Neuron (in vitro differentiated cells): ENCODE measurements at regions not wholly inside any gene's neighbourhood (a gene's known extent, or its start where the extent isn't known, plus 50 kb on each side); places are given as distances from the start of the nearest gene placed in this dataset.

Experiments
- H2AFZ ChIP-seq: one replicate; pipeline ENCODE4 v1.6.1; 2013; ENCODE audit warnings: low read depth, mild to moderate bottlenecking, inconsistent platforms, low read length, moderate library complexity
- H3K27me3 ChIP-seq: one replicate; pipeline ENCODE4 v1.6.1; 2013; ENCODE audit warnings: low read length; ENCODE audit not compliant: insufficient read depth
- H3K36me3 ChIP-seq: one replicate; pipeline ENCODE4 v1.6.1; 2013; ENCODE audit warnings: low read length; ENCODE audit not compliant: insufficient read depth
- H3K4me1 ChIP-seq: one replicate; pipeline ENCODE4 v1.6.1; 2013; ENCODE audit warnings: low read length; ENCODE audit not compliant: insufficient read depth
- H3K4me3 ChIP-seq: 2 replicates; pipeline ENCODE4 v1.5.1; 2013; ENCODE audit warnings: mild to moderate bottlenecking, low read length, moderate library complexity
- H3K9me3 ChIP-seq: one replicate; pipeline ENCODE4 v1.6.1; 2013; ENCODE audit warnings: low read length

GRCh38 chr2:118665784-118666529 lies 181.5 kb downstream of the EN1 start:
- no peaks in the 10 kb centered on the region for H3K27me3 ChIP-seq
- no peaks in the 10 kb centered on the region for H3K9me3 ChIP-seq
- H2AFZ ChIP-seq: no peak overlapping the region
- no peaks in the 10 kb centered on the region for H3K36me3 ChIP-seq
- no peak overlapping the region for H3K4me3 ChIP-seq
- peaks cover 18% of the 10 kb centered on the region for H3K4me1 ChIP-seq

GRCh38 chr2:118661179-118661578 lies 186.3 kb downstream of the EN1 start:
- H2AFZ ChIP-seq: no peak overlapping the region
- no peaks in the 10 kb centered on the region for H3K36me3 ChIP-seq
- H3K4me3 ChIP-seq: no peak overlapping the region
- H3K9me3 ChIP-seq: no peaks in the 10 kb centered on the region
- H3K27me3 ChIP-seq: no peaks in the 10 kb centered on the region
- no peaks in the 10 kb centered on the region for H3K4me1 ChIP-seq

- no peaks in the 10 kb centered on the region for H3K27me3 ChIP-seq
- no peaks in the 10 kb centered on the region for H3K36me3 ChIP-seq
- no peak overlapping the region for H2AFZ ChIP-seq
These were observed 188.8 kb downstream of the EN1 start for GRCh38 chr2:118658596-118659198.

DNA sequence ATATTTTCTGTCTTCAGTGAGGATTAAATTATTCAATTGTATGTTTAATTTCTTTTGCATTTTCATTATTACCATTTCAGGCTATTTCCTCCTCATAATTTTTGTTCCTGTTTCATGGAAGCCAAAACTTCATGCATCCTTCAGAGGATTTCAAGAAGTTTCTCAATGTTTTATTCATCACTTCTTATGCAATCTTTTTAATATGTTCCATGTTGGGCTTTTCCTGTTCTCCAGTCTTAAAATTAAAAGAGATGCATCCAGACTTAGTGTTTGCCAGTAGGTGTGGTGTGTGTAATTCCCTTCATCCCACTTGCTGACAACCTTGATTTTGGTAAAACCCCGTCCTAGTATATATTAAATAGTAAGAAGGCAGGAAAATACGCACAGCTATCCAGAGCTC lies 190.0 kb downstream of the EN1 start:
- Histone ChIP-seq H3K9me3 (peaks cover 3% of the 10 kb centered on the region), H2AFZ (no peak overlapping the region), H3K4me3 (no peak overlapping the region), H3K27me3 (no peaks in the 10 kb centered on the region), H3K36me3 (no peaks in the 10 kb centered on the region), H3K4me1 (no peaks in the 10 kb centered on the region)

More at GRCh38 chr2:118658596-118659198, 188.8 kb downstream of the EN1 start:
- H3K4me3 ChIP-seq: no peak overlapping the region
- H3K9me3 ChIP-seq: no peaks in the 10 kb centered on the region
- no peaks in the 10 kb centered on the region for H3K4me1 ChIP-seq

GRCh38 chr2:118654945-118655344 lies 192.5 kb downstream of the EN1 start:
- no peak overlapping the region for H2AFZ ChIP-seq
- H3K27me3 ChIP-seq: no peaks in the 10 kb centered on the region
- no peak overlapping the region for H3K4me3 ChIP-seq
- peaks cover 3% of the 10 kb centered on the region for H3K9me3 ChIP-seq
- H3K36me3 ChIP-seq: no peaks in the 10 kb centered on the region
- H3K4me1 ChIP-seq: no peaks in the 10 kb centered on the region

GRCh38 chr2:118650327-118650726 lies 197.1 kb downstream of the EN1 start:
- Histone ChIP-seq H3K4me1 (no peaks in the 10 kb centered on the region), H3K27me3 (peaks cover 2% of the 10 kb centered on the region), H3K36me3 (no peaks in the 10 kb centered on the region), H3K9me3 (peaks cover 3% of the 10 kb centered on the region), H3K4me3 (no peak overlapping the region), H2AFZ (no peak overlapping the region)

DNA sequence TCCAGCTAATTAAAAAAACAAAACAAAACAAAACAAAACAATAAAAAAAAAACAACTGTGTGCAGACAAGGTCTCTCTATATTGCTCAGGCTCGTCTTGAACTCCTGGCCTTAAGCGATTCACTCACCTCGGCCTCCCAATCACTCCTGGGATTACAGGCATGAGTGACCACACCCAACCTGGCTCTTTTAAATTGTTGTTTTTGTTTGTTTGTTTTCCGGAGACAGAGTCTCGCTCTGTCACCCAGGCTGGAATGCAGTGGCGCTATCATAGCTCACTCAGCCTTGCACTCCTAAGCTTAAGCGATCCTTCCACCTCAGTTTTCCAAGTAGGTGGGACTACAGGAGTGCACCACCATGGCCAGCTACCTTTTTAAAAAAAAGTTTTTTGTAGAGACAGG lies 201.6 kb downstream of the EN1 start:
- no peak overlapping the region for H2AFZ ChIP-seq
- peaks cover 2% of the 10 kb centered on the region for H3K27me3 ChIP-seq
- H3K9me3 ChIP-seq: no peaks in the 10 kb centered on the region
- no peak overlapping the region for H3K4me3 ChIP-seq
- H3K36me3 ChIP-seq: no peaks in the 10 kb centered on the region
- H3K4me1 ChIP-seq: no peaks in the 10 kb centered on the region

DNA sequence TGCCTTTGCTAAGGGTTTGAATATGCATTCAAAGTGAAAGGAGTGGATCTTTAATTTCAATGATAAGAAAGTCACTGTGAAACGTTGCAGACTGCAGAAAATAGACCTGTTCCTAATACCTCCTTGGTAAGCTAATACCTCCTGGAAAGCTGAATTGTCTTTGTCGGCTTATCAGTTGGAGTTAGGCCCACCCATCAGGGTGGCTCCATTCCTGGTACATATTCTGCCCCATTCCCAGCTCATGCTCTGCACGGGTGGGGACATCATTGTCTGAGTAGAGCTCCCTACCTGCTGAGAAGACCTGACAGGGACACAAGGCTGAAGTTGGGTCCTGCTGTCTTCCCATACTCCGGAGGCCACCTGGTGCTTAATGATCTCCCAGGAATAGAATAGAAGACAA lies 203.3 kb downstream of the EN1 start:
- Histone ChIP-seq H3K27me3 (peaks cover 2% of the 10 kb centered on the region), H3K36me3 (no peaks in the 10 kb centered on the region), H3K9me3 (no peaks in the 10 kb centered on the region), H2AFZ (no peak overlapping the region), H3K4me1 (no peaks in the 10 kb centered on the region), H3K4me3 (no peak overlapping the region)

DNA sequence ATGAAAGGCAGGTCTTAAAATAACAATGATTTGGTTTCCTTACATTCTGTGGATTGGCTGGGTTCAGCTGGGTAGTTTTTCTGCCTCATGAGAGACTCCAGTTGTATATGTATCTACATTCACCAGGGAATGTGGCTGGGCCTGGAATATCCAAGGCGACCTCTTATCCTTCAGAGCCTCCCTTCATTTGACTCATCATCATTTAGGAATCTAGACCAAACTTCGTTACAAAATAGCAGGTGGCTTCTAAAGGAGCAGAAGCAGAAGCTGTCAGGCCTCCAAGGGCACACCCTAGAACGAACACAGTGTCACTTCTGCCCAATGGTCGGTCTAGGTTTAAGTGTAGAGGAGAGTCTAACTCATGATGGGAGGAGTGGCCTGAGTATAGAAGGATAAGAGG lies 204.2 kb downstream of the EN1 start:
- no peak overlapping the region for H2AFZ ChIP-seq
- H3K9me3 ChIP-seq: no peaks in the 10 kb centered on the region
- peaks cover 2% of the 10 kb centered on the region for H3K27me3 ChIP-seq
- H3K4me3 ChIP-seq: no peak overlapping the region
- H3K4me1 ChIP-seq: no peaks in the 10 kb centered on the region
- H3K36me3 ChIP-seq: no peaks in the 10 kb centered on the region

DNA sequence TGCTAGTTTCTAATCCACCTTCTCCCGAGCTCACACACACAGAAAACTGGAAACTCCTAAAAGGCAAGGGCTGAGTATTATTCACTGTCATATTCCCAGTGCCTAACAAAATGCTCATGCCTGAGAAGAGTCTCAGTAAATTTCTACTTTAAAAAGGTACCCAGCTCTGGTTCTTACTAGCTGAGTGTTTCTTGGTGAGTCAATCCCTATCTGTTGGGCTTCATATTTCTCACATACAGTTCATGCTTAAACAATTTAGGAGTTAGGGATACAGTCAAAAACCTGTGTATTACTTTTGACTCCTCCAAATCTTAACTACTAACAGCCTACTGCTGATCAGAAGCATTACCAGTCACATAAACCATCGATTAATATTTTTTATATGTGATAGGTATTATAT lies 204.9 kb downstream of the EN1 start:
- H3K4me3 ChIP-seq: no peak overlapping the region
- H2AFZ ChIP-seq: no peak overlapping the region
- no peaks in the 10 kb centered on the region for H3K4me1 ChIP-seq
- H3K27me3 ChIP-seq: peaks cover 2% of the 10 kb centered on the region
- no peaks in the 10 kb centered on the region for H3K9me3 ChIP-seq
- no peaks in the 10 kb centered on the region for H3K36me3 ChIP-seq

DNA sequence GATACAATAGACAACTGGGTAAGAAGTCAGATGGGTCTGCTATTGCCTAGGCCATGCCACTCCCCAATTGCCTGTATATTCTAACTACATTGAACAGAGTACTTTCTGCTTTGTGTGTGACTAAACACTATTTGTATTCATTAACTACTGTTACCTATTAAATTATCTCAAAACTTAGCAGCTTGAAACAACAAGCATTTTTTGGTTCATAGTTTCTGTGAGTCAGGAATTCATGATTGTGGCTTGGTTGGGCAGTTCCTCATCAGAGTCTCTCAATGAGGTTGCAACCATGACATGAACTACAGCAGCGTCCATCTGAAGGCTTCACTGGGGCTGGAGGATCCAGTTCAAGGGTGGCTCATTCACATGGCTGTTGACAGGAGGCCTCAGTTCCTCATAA lies 205.7 kb downstream of the EN1 start:
- H3K27me3 ChIP-seq: peaks cover 2% of the 10 kb centered on the region
- no peaks in the 10 kb centered on the region for H3K9me3 ChIP-seq
- no peak overlapping the region for H2AFZ ChIP-seq
- no peak overlapping the region for H3K4me3 ChIP-seq
- H3K4me1 ChIP-seq: no peaks in the 10 kb centered on the region
- H3K36me3 ChIP-seq: no peaks in the 10 kb centered on the region

DNA sequence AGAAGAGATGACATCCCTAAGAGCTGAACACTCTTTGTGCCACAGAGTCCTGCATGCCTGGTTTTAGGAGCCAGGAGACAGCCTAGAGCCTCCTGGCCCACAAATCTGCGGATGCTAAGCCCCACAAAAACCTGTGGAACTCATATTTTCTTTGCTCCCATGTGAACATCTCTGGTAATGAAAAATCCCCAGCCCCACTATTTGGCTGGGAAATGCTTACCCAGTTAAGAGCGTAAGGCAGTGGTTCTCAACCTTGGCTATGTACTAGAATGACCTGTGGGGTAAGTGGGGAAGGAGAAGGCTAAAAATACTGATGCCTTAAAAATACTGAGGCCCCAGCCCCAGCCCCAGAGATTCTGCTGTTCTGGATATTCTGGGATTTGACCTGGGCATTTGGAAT lies 208.1 kb downstream of the EN1 start:
- H3K36me3 ChIP-seq: no peaks in the 10 kb centered on the region
- H2AFZ ChIP-seq: no peak overlapping the region
- H3K9me3 ChIP-seq: no peaks in the 10 kb centered on the region

GRCh38 chr2:118638453-118638852 lies 209.0 kb downstream of the EN1 start:
- Histone ChIP-seq H3K27me3 (no peaks in the 10 kb centered on the region), H3K4me1 (no peaks in the 10 kb centered on the region), H3K4me3 (no peak overlapping the region), H2AFZ (no peak overlapping the region), H3K9me3 (no peaks in the 10 kb centered on the region), H3K36me3 (no peaks in the 10 kb centered on the region)

More for the DNA sequence above, 208.1 kb downstream of the EN1 start:
- H3K4me1 ChIP-seq: no peaks in the 10 kb centered on the region
- H3K4me3 ChIP-seq: no peak overlapping the region
- no peaks in the 10 kb centered on the region for H3K27me3 ChIP-seq

- no peak overlapping the region for H2AFZ ChIP-seq
- no peaks in the 10 kb centered on the region for H3K9me3 ChIP-seq
- no peaks in the 10 kb centered on the region for H3K27me3 ChIP-seq
- no peaks in the 10 kb centered on the region for H3K36me3 ChIP-seq
- no peaks in the 10 kb centered on the region for H3K4me1 ChIP-seq
- no peak overlapping the region for H3K4me3 ChIP-seq
These were observed 211.6 kb downstream of the EN1 start for GRCh38 chr2:118635891-118636290.
